ENCODE measurements at regions not wholly inside any gene's neighbourhood (a gene's known extent, or its start where the extent isn't known, plus 50 kb on each side); places are given as distances from the start of the nearest gene placed in this dataset.

- WGBS, 2 donors: 95 to 100% methylated on average over 1 of the region's 1 CpG
- Histone ChIP-seq H3K9me3 (no peaks in the 10 kb centered on the region), H3K36me3 (no peaks in the 10 kb centered on the region), H3K27me3 (no peaks in the 10 kb centered on the region), H3K4me3 (replicated peaks in 1 of 3) (no peak overlapping the region), H3K4me1 (no peaks in the 10 kb centered on the region), H3K27ac (no peak overlapping the region)
- TF ChIP-seq POLR2A (IDR thresholded peaks at IDR 0.05) (no peak), CTCF (IDR thresholded peaks at IDR 0.05) (no peak)
- intact Hi-C loops (cut with DNase I): no loop called here
- DNase-seq: no peak
Measured at GRCh38 chr7:69467826-69468225, 130.4 kb upstream of the AUTS2 start.

GRCh38 chr7:69476416-69476815 is 121.9 kb upstream of the AUTS2 start:
- Histone ChIP-seq H3K9me3 (no peaks in the 10 kb centered on the region), H3K4me3 (replicated peaks in 1 of 3) (no peak overlapping the region), H3K27me3 (no peaks in the 10 kb centered on the region), H3K36me3 (no peaks in the 10 kb centered on the region), H3K27ac (no peak overlapping the region), H3K4me1 (no peaks in the 10 kb centered on the region)
- peak; percentile 3 for DNase-seq
- 58 to 67% methylated on average over 5 of the region's 5 CpGs for WGBS, 2 donors
- intact Hi-C loops (cut with DNase I): no loop called here
- TF ChIP-seq POLR2A (IDR thresholded peaks at IDR 0.05) (no peak), CTCF (IDR thresholded peaks at IDR 0.05) (no peak)

- Histone ChIP-seq H3K4me1 (no peaks in the 10 kb centered on the region), H3K27me3 (no peaks in the 10 kb centered on the region), H3K4me3 (replicated peaks in 1 of 3) (no peak overlapping the region), H3K9me3 (no peaks in the 10 kb centered on the region), H3K36me3 (no peaks in the 10 kb centered on the region), H3K27ac (no peak overlapping the region)
- intact Hi-C loops (cut with DNase I): no loop called here
- TF ChIP-seq POLR2A (IDR thresholded peaks at IDR 0.05) (no peak), CTCF (IDR thresholded peaks at IDR 0.05) (no peak)
- whole genome bisulfite sequencing, 2 donors: 97 to 98% methylated on average over 18 of the region's 18 CpGs
- DNase-seq: no peak
Measured at GRCh38 chr7:69482676-69483075, 115.6 kb upstream of the AUTS2 start.

- H3K4me1 ChIP-seq: no peaks in the 10 kb centered on the region
- TF ChIP-seq CTCF (IDR thresholded peaks at IDR 0.05): no peak
- TF ChIP-seq POLR2A (IDR thresholded peaks at IDR 0.05): no peak
- H3K4me3 ChIP-seq (replicated peaks in 1 of 3): no peak overlapping the region
- no peaks in the 10 kb centered on the region for H3K27me3 ChIP-seq
- no peaks in the 10 kb centered on the region for H3K9me3 ChIP-seq
- WGBS, 2 donors: 94 to 96% methylated on average over 3 of the region's 3 CpGs
- DNase-seq: no peak
- H3K27ac ChIP-seq: no peak overlapping the region
- H3K36me3 ChIP-seq: no peaks in the 10 kb centered on the region
- intact Hi-C loops (cut with DNase I): no loop called here
Measured at GRCh38 chr7:69489533-69489932, 108.7 kb upstream of the AUTS2 start.

- TF ChIP-seq CTCF (IDR thresholded peaks at IDR 0.05): no peak
- no peak for TF ChIP-seq POLR2A (IDR thresholded peaks at IDR 0.05)
- Histone ChIP-seq H3K9me3 (no peaks in the 10 kb centered on the region), H3K4me1 (no peaks in the 10 kb centered on the region), H3K4me3 (replicated peaks in 1 of 3) (no peak overlapping the region), H3K27me3 (no peaks in the 10 kb centered on the region), H3K27ac (no peak overlapping the region), H3K36me3 (no peaks in the 10 kb centered on the region)
- intact Hi-C loops (cut with DNase I): no loop called here
- DNase-seq: no peak
- WGBS, 2 donors: 90 to 92% methylated on average over 3 of the region's 3 CpGs
Measured at GRCh38 chr7:69498671-69499070, 99.6 kb upstream of the AUTS2 start.
